ENCODE measurements at regions not wholly inside any gene's neighbourhood (a gene's known extent, or its start where the extent isn't known, plus 50 kb on each side); places are given as distances from the start of the nearest gene placed in this dataset.
"Not testable (repeated sequence)": the region's sequence is repeated elsewhere in the genome, so short reads cannot be mapped to it uniquely, and the experiment has no call there.

DNA sequence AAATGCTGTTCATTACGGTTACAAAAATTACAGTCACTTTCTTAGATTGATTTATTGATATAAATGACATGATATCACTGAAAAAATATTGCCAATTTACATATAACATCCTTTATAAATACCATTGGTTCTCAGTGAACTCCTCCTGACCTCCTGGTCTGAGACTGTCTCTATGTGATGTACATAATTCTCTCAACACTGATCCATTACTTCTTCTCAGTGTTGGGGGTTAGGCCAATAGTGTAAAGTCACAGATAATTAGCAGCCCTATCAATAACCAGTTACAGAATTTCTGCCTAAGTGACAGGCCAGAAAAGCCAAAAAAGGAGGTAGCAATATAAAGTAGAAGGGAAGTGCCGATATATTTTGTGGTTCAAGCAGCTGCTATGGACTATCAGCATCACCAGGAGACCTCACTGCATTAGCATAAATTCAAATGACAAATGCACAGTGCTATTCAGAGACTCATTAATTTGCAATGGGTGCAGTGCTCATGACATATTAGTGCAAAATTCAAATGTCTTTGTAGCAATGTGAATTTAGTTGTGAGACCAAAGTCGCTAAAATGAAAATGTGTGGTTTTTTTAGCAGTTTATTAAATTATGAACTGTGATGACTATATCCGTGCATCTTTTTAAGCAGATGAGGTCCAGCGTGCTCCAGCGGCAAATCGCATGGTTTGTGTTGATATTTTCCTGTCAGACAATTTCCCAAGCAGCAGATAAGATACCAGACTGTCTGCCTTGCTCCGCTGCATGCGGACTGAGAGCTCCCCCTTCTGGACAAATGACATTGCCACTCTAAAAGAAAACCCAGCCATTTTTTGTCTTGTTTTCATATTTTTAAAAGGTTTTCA, 144.6 kb downstream of the CETN3 start:
- Histone ChIP-seq H3K9me3 (no peaks in the 10 kb centered on the region), H3K36me3 (replicated peaks in 1 of 2; ENCODE audit: insufficient read depth in 1 of 2, low read depth in 2 of 2) (no peaks in the 10 kb centered on the region), H3K4me1 (no peaks in the 10 kb centered on the region), H3K27me3 (no peaks in the 10 kb centered on the region), H3K27ac (no peak overlapping the region), H3K4me3 (no peak overlapping the region)
- ATAC-seq = no peak
- intact Hi-C loops (cut with DNase I) = loop anchor here (10.0 kb wide), 1 partner anchor 1540 kb away; no protein-coding TSS in a partner anchor
- TF ChIP-seq, protein P1, sequence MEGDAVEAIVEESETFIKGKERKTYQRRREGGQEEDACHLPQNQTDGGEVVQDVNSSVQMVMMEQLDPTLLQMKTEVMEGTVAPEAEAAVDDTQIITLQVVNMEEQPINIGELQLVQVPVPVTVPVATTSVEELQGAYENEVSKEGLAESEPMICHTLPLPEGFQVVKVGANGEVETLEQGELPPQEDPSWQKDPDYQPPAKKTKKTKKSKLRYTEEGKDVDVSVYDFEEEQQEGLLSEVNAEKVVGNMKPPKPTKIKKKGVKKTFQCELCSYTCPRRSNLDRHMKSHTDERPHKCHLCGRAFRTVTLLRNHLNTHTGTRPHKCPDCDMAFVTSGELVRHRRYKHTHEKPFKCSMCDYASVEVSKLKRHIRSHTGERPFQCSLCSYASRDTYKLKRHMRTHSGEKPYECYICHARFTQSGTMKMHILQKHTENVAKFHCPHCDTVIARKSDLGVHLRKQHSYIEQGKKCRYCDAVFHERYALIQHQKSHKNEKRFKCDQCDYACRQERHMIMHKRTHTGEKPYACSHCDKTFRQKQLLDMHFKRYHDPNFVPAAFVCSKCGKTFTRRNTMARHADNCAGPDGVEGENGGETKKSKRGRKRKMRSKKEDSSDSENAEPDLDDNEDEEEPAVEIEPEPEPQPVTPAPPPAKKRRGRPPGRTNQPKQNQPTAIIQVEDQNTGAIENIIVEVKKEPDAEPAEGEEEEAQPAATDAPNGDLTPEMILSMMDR (IDR thresholded peaks at IDR 0.05) = peak; percentile 80 to 94 (median 84)
- no peak for TF ChIP-seq POLR2A (IDR thresholded peaks at IDR 0.05)
- DNase-seq = peak; percentile 35 to 53 (median 50)
- WGBS, 2 donors = 24 to 26% methylated on average over 9 of the region's 9 CpGs

DNA sequence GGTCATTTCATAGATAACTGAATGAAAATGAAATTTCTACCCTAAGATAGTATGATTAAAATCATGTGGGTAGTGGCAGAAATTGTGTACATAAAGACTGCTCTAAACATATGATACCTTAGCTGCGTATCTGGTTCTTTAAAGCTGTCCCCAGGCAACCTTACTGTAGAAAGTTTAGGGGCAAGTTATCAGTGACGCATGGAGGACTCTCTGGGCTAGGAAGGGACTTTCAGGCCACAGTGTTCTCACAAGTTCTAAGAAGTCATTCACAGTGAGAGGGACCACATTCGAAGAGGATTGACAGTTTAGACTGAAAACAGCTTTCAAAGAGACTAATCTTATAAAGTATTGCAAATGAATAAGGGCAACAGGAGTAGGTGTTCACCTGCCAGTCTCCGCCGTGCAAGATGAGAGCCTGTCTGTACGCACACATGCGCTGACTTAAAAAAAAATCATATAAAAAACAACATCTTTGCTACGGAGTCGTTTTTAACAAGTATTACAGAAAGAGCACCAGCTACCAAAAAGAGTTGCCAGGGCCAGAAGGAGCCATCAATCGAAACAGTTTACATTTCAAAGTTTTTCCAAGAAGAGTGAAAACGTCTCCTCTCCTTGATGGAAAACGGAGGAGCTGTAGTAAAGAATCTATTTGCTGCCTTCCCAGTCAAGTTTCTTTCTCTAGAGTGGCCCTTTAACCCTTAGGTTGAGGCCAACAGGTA, 146.3 kb downstream of the CETN3 start:
- DNase-seq (no peak), ATAC-seq (no peak)
- no peaks in the 10 kb centered on the region for H3K4me1 ChIP-seq
- H3K9me3 ChIP-seq = no peaks in the 10 kb centered on the region
- H3K36me3 ChIP-seq (replicated peaks in 1 of 2; ENCODE audit: insufficient read depth in 1 of 2, low read depth in 2 of 2) = no peaks in the 10 kb centered on the region
- TF ChIP-seq, protein P1 (IDR thresholded peaks at IDR 0.05) = no peak
- no peak for TF ChIP-seq POLR2A (IDR thresholded peaks at IDR 0.05)
- no peaks in the 10 kb centered on the region for H3K27me3 ChIP-seq
- intact Hi-C loops (cut with DNase I) = loop anchor here (10.0 kb wide), 1 partner anchor 1538 kb away; no protein-coding TSS in a partner anchor
- 65 to 66% methylated on average over 12 of the region's 12 CpGs for WGBS, 2 donors
- H3K27ac ChIP-seq = no peak overlapping the region
- no peak overlapping the region for H3K4me3 ChIP-seq

DNA sequence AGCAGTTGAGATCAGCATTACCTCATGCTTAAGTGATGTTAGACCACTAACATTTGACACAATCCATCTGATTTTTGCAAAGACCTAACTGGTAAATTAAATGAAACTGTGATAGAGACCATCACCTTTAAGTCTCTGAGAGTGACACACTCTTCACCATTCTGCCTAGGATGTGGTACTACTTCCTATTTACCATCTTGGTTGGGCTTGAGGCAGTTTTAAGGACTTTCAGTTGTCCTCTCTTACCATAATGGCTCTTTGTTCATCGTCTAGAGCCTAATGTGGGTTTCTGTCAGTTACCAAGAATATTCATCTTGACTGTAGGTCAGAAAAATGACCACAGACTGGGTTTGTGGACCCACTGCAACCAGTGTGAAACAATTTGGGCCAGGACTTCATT, 158.1 kb downstream of the CETN3 start:
- no peaks in the 10 kb centered on the region for H3K36me3 ChIP-seq (replicated peaks in 1 of 2; ENCODE audit: insufficient read depth in 1 of 2, low read depth in 2 of 2)
- no peaks in the 10 kb centered on the region for H3K27me3 ChIP-seq
- H3K9me3 ChIP-seq = no peaks in the 10 kb centered on the region
- no peaks in the 10 kb centered on the region for H3K4me1 ChIP-seq
- no peak overlapping the region for H3K4me3 ChIP-seq
- TF ChIP-seq, protein P1 (IDR thresholded peaks at IDR 0.05) = no peak
- no peak for TF ChIP-seq POLR2A (IDR thresholded peaks at IDR 0.05)
- DNase-seq (no peak), ATAC-seq (no peak)
- no peak overlapping the region for H3K27ac ChIP-seq
- WGBS, 2 donors = 74 to 86% methylated on average over 1 of the region's 1 CpG
- intact Hi-C loops (cut with DNase I) = no loop called here

DNA sequence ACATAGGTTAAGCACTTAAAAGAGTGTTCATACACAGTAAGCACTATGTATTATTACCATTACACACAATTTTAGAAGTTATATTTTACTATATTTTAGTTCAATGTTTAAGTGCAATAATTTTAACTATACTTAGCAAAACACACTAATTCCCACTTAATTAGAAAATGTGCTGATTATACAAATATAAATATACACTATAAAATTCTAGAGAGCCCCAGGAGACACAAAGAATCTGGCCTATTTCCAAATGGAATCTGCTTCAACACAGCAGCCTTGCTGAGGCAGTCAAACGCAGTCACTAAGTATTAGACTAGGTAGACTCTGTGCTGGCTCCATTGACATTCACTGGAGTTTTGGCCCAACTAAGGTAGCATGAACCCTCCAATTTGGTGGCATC, 160.9 kb downstream of the CETN3 start:
- no peak for DNase-seq
- no peaks in the 10 kb centered on the region for H3K9me3 ChIP-seq
- TF ChIP-seq, protein P1 (IDR thresholded peaks at IDR 0.05) = no peak
- no peak for TF ChIP-seq POLR2A (IDR thresholded peaks at IDR 0.05)
- H3K4me1 ChIP-seq = no peaks in the 10 kb centered on the region
- 64 to 75% methylated on average over 1 of the region's 1 CpG for WGBS, 2 donors
- ATAC-seq = no peak
- no peak overlapping the region for H3K27ac ChIP-seq
- H3K36me3 ChIP-seq (replicated peaks in 1 of 2; ENCODE audit: insufficient read depth in 1 of 2, low read depth in 2 of 2) = no peaks in the 10 kb centered on the region
- H3K27me3 ChIP-seq = no peaks in the 10 kb centered on the region
- H3K4me3 ChIP-seq = no peak overlapping the region
- intact Hi-C loops (cut with DNase I) = no loop called here

- H3K27me3 ChIP-seq; H3K9me3 ChIP-seq; intact Hi-C loops (cut with DNase I); H3K27ac ChIP-seq; H3K4me1 ChIP-seq; ATAC-seq; H3K4me3 ChIP-seq; DNase-seq; H3K36me3 ChIP-seq (replicated peaks in 1 of 2; ENCODE audit: insufficient read depth in 1 of 2, low read depth in 2 of 2): not testable (repeated sequence)
- 86 to 92% methylated on average over 3 of the region's 3 CpGs for WGBS, 2 donors
Measured at GRCh38 chr5:90243848-90244247, 165.7 kb downstream of the CETN3 start.
